Osteoblast (primary cell): ENCODE measurements at regions not wholly inside any gene's neighbourhood (a gene's known extent, or its start where the extent isn't known, plus 50 kb on each side); places are given as distances from the start of the nearest gene placed in this dataset.

Experiments used
- DNase-seq: peaks from one replicate; pipeline ENCODE4 v3.0.0; 2011; ENCODE audit warnings: low spot score, mixed read lengths; ENCODE audit not compliant: insufficient read length; ENCODE audit errors: missing footprints
- H2AFZ ChIP-seq: 2 replicates; pipeline ENCODE4 v1.6.0; 2011; ENCODE audit warnings: mild to moderate bottlenecking, low read length
- H3K27ac ChIP-seq: 2 replicates; pipeline ENCODE4 v1.5.1; 2011; ENCODE audit warnings: mild to moderate bottlenecking, low read depth, low read length, moderate library complexity
- H3K27me3 ChIP-seq: 2 replicates; pipeline ENCODE4 v1.6.0; 2012; ENCODE audit warnings: mild to moderate bottlenecking, control low read depth, inconsistent platforms, low read length, moderate library complexity; ENCODE audit not compliant: insufficient read depth
- H3K36me3 ChIP-seq: 2 replicates; pipeline ENCODE4 v1.5.1; 2011; ENCODE audit warnings: mild to moderate bottlenecking, low read length, control low read depth, moderate library complexity; ENCODE audit not compliant: insufficient read depth
- H3K4me1 ChIP-seq: 2 replicates; pipeline ENCODE4 v1.5.1; 2011; ENCODE audit warnings: mild to moderate bottlenecking, low read length, control low read depth, moderate library complexity; ENCODE audit not compliant: insufficient read depth
- H3K4me2 ChIP-seq: 2 replicates; pipeline ENCODE4 v1.6.0; 2011; ENCODE audit warnings: mild to moderate bottlenecking, low read length; ENCODE audit not compliant: insufficient read depth
- H3K4me3 ChIP-seq: fragments of 200-600 bp; sonication (generic); 3 replicates; pipeline ENCODE4 v1.5.1; 2012; ENCODE audit warnings: mild to moderate bottlenecking, low read length, inconsistent platforms; ENCODE audit not compliant: insufficient read depth
- H3K79me2 ChIP-seq: 2 replicates; pipeline ENCODE4 v1.6.0; 2012; ENCODE audit warnings: mild to moderate bottlenecking, low read length, control low read depth, inconsistent platforms; ENCODE audit not compliant: insufficient read depth
- H3K9me3 ChIP-seq: 2 replicates; pipeline ENCODE4 v1.5.1; 2011; ENCODE audit warnings: low read depth, low read length, control low read depth
- H4K20me1 ChIP-seq: 2 replicates; pipeline ENCODE4 v1.6.0; 2012; ENCODE audit warnings: mild to moderate bottlenecking, low read length, control low read depth; ENCODE audit not compliant: insufficient read depth
- CTCF ChIP-seq: IDR thresholded peaks from 2 replicates; pipeline ENCODE4 v1.5.1; 2011; ENCODE audit warnings: mild to moderate bottlenecking, low read depth, low read length, moderate library complexity; ENCODE audit errors: extremely low read depth

DNA sequence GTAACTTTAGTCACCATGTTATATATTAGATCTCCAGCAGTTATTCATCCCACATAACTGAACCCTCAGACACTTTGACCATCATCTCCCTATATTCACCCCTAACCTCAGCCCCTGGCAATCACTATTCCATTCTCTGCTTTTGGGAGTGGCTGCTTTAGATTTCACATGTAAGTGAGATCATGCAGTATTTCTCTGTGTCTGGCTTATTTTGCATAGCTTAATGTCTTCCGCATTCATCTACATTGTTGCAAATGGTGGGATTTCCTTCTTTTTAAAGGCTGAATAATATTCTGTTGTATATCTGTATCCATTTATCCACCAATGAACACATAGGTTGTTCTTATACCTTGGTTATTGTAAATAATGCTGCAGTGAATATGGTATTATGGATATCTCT, 411.6 kb upstream of the ZEB2 start:
- no peak for DNase-seq
- H3K4me3 ChIP-seq = no peak overlapping the region
- no peaks in the 10 kb centered on the region for H3K4me1 ChIP-seq
- H3K27me3 ChIP-seq = no peaks in the 10 kb centered on the region
- TF ChIP-seq CTCF = no peak
- H3K9me3 ChIP-seq = no peaks in the 10 kb centered on the region
- no peaks in the 10 kb centered on the region for H3K79me2 ChIP-seq
- no peak overlapping the region for H3K27ac ChIP-seq
- H2AFZ ChIP-seq = no peak overlapping the region
- no peaks in the 10 kb centered on the region for H3K36me3 ChIP-seq
- H4K20me1 ChIP-seq = no peaks in the 10 kb centered on the region
- H3K4me2 ChIP-seq = no peak overlapping the region

DNA sequence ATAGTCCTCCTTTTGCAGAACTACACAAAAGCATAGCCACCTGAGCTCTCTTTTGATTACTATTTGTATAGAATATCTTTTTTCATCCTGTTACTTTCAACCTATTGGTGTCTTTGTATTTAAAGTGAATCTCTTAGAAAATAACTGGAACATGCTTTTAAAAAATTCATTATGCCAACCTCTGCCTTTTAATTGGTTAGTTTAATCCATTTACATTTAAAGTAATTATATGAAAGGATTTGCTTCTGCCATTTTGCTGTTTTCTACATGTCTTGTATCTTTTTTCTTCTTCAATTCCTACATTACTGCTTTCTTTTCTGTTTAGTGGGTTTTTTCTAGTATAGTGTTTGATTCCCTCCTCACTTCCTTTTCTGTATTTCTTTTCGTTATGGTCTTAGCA, 407.5 kb upstream of the ZEB2 start:
- Histone ChIP-seq H2AFZ (no peak overlapping the region), H3K4me1 (no peaks in the 10 kb centered on the region), H3K27me3 (no peaks in the 10 kb centered on the region), H4K20me1 (no peaks in the 10 kb centered on the region), H3K9me3 (no peaks in the 10 kb centered on the region), H3K4me2 (no peak overlapping the region), H3K79me2 (no peaks in the 10 kb centered on the region), H3K36me3 (no peaks in the 10 kb centered on the region), H3K27ac (no peak overlapping the region), H3K4me3 (no peak overlapping the region)
- TF ChIP-seq CTCF = no peak
- DNase-seq = no peak

GRCh38 chr2:144925886-144926285, 406.0 kb upstream of the ZEB2 start:
- peak overlapping the region; percentile 60 for H2AFZ ChIP-seq
- no peaks in the 10 kb centered on the region for H3K27me3 ChIP-seq
- no peaks in the 10 kb centered on the region for H3K9me3 ChIP-seq
- no peak overlapping the region for H3K4me3 ChIP-seq
- H3K27ac ChIP-seq = no peak overlapping the region
- no peak overlapping the region for H3K4me2 ChIP-seq
- DNase-seq = no peak
- no peaks in the 10 kb centered on the region for H3K36me3 ChIP-seq
- no peaks in the 10 kb centered on the region for H4K20me1 ChIP-seq
- H3K79me2 ChIP-seq = no peaks in the 10 kb centered on the region
- TF ChIP-seq CTCF = no peak
- H3K4me1 ChIP-seq = no peaks in the 10 kb centered on the region

- Histone ChIP-seq H3K4me3 (no peak overlapping the region), H4K20me1 (no peaks in the 10 kb centered on the region), H2AFZ (peak overlapping the region; percentile 40), H3K9me3 (no peaks in the 10 kb centered on the region), H3K27ac (no peak overlapping the region), H3K4me2 (no peak overlapping the region), H3K4me1 (no peaks in the 10 kb centered on the region), H3K36me3 (no peaks in the 10 kb centered on the region), H3K79me2 (no peaks in the 10 kb centered on the region), H3K27me3 (no peaks in the 10 kb centered on the region)
- DNase-seq = no peak
- no peak for TF ChIP-seq CTCF
Observed at GRCh38 chr2:144924827-144925226, 404.9 kb upstream of the ZEB2 start.
